ENCODE measurements at regions not wholly inside any gene's neighbourhood (a gene's known extent, or its start where the extent isn't known, plus 50 kb on each side); places are given as distances from the start of the nearest gene placed in this dataset.
"Not testable (repeated sequence)": the region's sequence is repeated elsewhere in the genome, so short reads cannot be mapped to it uniquely, and the experiment has no call there.

GRCh38 chr12:24505366-24506015 lies 443.4 kb downstream of the BCAT1 start:
- Histone ChIP-seq H3K27ac (ENCODE audit: insufficient read depth in 1 of 2, low read depth in 1 of 2, low read length in 2 of 2, poor library complexity in 1 of 2, severe bottlenecking in 2 of 2) (no peak overlapping the region), H3K36me3 (ENCODE audit: control insufficient read depth in 4 of 4, insufficient read depth in 4 of 4, low read length in 3 of 4) (no peaks in the 10 kb centered on the region), H3K4me1 (ENCODE audit: control extremely low read depth in 1 of 4, control insufficient read depth in 4 of 4, insufficient read depth in 4 of 4, low read length in 3 of 4) (no peaks in the 10 kb centered on the region), H3K9me3 (ENCODE audit: control extremely low read depth in 1 of 5, control insufficient read depth in 4 of 5, insufficient read depth in 2 of 5, low read depth in 1 of 5, low read length in 4 of 5) (no peaks in the 10 kb centered on the region), H3K4me3 (ENCODE audit: control insufficient read depth in 1 of 7, extremely low read depth in 1 of 7, insufficient read depth in 4 of 7, low read depth in 2 of 7, low read length in 6 of 7) (no peak overlapping the region), H3K27me3 (replicated peaks in 2 of 5; ENCODE audit: control insufficient read depth in 4 of 5, insufficient read depth in 5 of 5, low read length in 4 of 5) (no peaks in the 10 kb centered on the region)
- 90% methylated on average over 2 of the region's 7 CpGs for WGBS (ENCODE audit: insufficient coverage)
- no peak for DNase-seq
- POLR2A ChIA-PET, result no interaction called here
- CTCF ChIA-PET, result no interaction called here

- H3K27ac ChIP-seq (ENCODE audit: insufficient read depth in 1 of 2, low read depth in 1 of 2, low read length in 2 of 2, poor library complexity in 1 of 2, severe bottlenecking in 2 of 2); H3K4me1 ChIP-seq (ENCODE audit: control extremely low read depth in 1 of 4, control insufficient read depth in 4 of 4, insufficient read depth in 4 of 4, low read length in 3 of 4); H3K36me3 ChIP-seq (ENCODE audit: control insufficient read depth in 4 of 4, insufficient read depth in 4 of 4, low read length in 3 of 4); H3K27me3 ChIP-seq (replicated peaks in 2 of 5; ENCODE audit: control insufficient read depth in 4 of 5, insufficient read depth in 5 of 5, low read length in 4 of 5); CTCF ChIA-PET; H3K9me3 ChIP-seq (ENCODE audit: control extremely low read depth in 1 of 5, control insufficient read depth in 4 of 5, insufficient read depth in 2 of 5, low read depth in 1 of 5, low read length in 4 of 5); H3K4me3 ChIP-seq (ENCODE audit: control insufficient read depth in 1 of 7, extremely low read depth in 1 of 7, insufficient read depth in 4 of 7, low read depth in 2 of 7, low read length in 6 of 7); DNase-seq; POLR2A ChIA-PET: not testable (repeated sequence)
- WGBS (ENCODE audit: insufficient coverage), result no CpG with 5 or more reads among the region's 1 CpG
Observed at GRCh38 chr12:24503477-24503876, 445.4 kb downstream of the BCAT1 start.

GRCh38 chr12:24500831-24501230 lies 448.1 kb downstream of the BCAT1 start:
- CTCF ChIA-PET, result interaction anchor here (1.0 kb wide), 1 partner anchor 35 kb away, joined by 3 read pairs; no protein-coding TSS in a partner anchor
- Histone ChIP-seq H3K4me3 (ENCODE audit: control insufficient read depth in 1 of 7, extremely low read depth in 1 of 7, insufficient read depth in 4 of 7, low read depth in 2 of 7, low read length in 6 of 7) (no peak overlapping the region), H3K27me3 (replicated peaks in 2 of 5; ENCODE audit: control insufficient read depth in 4 of 5, insufficient read depth in 5 of 5, low read length in 4 of 5) (no peaks in the 10 kb centered on the region), H3K27ac (ENCODE audit: insufficient read depth in 1 of 2, low read depth in 1 of 2, low read length in 2 of 2, poor library complexity in 1 of 2, severe bottlenecking in 2 of 2) (no peak overlapping the region), H3K36me3 (ENCODE audit: control insufficient read depth in 4 of 4, insufficient read depth in 4 of 4, low read length in 3 of 4) (no peaks in the 10 kb centered on the region), H3K4me1 (ENCODE audit: control extremely low read depth in 1 of 4, control insufficient read depth in 4 of 4, insufficient read depth in 4 of 4, low read length in 3 of 4) (no peaks in the 10 kb centered on the region), H3K9me3 (ENCODE audit: control extremely low read depth in 1 of 5, control insufficient read depth in 4 of 5, insufficient read depth in 2 of 5, low read depth in 1 of 5, low read length in 4 of 5) (no peaks in the 10 kb centered on the region)
- WGBS (ENCODE audit: insufficient coverage), result 100% methylated on average over 1 of the region's 2 CpGs
- POLR2A ChIA-PET, result no interaction called here
- no peak for DNase-seq

- H3K36me3 ChIP-seq (ENCODE audit: control insufficient read depth in 4 of 4, insufficient read depth in 4 of 4, low read length in 3 of 4), result no peaks in the 10 kb centered on the region
- H3K4me3 ChIP-seq (ENCODE audit: control insufficient read depth in 1 of 7, extremely low read depth in 1 of 7, insufficient read depth in 4 of 7, low read depth in 2 of 7, low read length in 6 of 7), result no peak overlapping the region
- no peak overlapping the region for H3K27ac ChIP-seq (ENCODE audit: insufficient read depth in 1 of 2, low read depth in 1 of 2, low read length in 2 of 2, poor library complexity in 1 of 2, severe bottlenecking in 2 of 2)
- H3K4me1 ChIP-seq (ENCODE audit: control extremely low read depth in 1 of 4, control insufficient read depth in 4 of 4, insufficient read depth in 4 of 4, low read length in 3 of 4), result no peaks in the 10 kb centered on the region
- no peaks in the 10 kb centered on the region for H3K9me3 ChIP-seq (ENCODE audit: control extremely low read depth in 1 of 5, control insufficient read depth in 4 of 5, insufficient read depth in 2 of 5, low read depth in 1 of 5, low read length in 4 of 5)
- DNase-seq, result no peak
- H3K27me3 ChIP-seq (replicated peaks in 2 of 5; ENCODE audit: control insufficient read depth in 4 of 5, insufficient read depth in 5 of 5, low read length in 4 of 5), result no peaks in the 10 kb centered on the region
- ChIA-PET CTCF (no interaction called here), POLR2A (no interaction called here)
- WGBS (ENCODE audit: insufficient coverage), result 100% methylated on average over 1 of the region's 4 CpGs
Observed at GRCh38 chr12:24500421-24500820, 448.5 kb downstream of the BCAT1 start.

- Histone ChIP-seq H3K27ac (ENCODE audit: insufficient read depth in 1 of 2, low read depth in 1 of 2, low read length in 2 of 2, poor library complexity in 1 of 2, severe bottlenecking in 2 of 2) (no peak overlapping the region), H3K36me3 (ENCODE audit: control insufficient read depth in 4 of 4, insufficient read depth in 4 of 4, low read length in 3 of 4) (no peaks in the 10 kb centered on the region), H3K4me3 (ENCODE audit: control insufficient read depth in 1 of 7, extremely low read depth in 1 of 7, insufficient read depth in 4 of 7, low read depth in 2 of 7, low read length in 6 of 7) (no peak overlapping the region), H3K4me1 (ENCODE audit: control extremely low read depth in 1 of 4, control insufficient read depth in 4 of 4, insufficient read depth in 4 of 4, low read length in 3 of 4) (no peaks in the 10 kb centered on the region), H3K27me3 (replicated peaks in 2 of 5; ENCODE audit: control insufficient read depth in 4 of 5, insufficient read depth in 5 of 5, low read length in 4 of 5) (no peaks in the 10 kb centered on the region), H3K9me3 (ENCODE audit: control extremely low read depth in 1 of 5, control insufficient read depth in 4 of 5, insufficient read depth in 2 of 5, low read depth in 1 of 5, low read length in 4 of 5) (no peaks in the 10 kb centered on the region)
- POLR2A ChIA-PET, result no interaction called here
- CTCF ChIA-PET, result no interaction called here
- WGBS (ENCODE audit: insufficient coverage), result 100% methylated on average over 6 of the region's 8 CpGs
- DNase-seq, result no peak
Observed at GRCh38 chr12:24499151-24500146, 449.5 kb downstream of the BCAT1 start.

GRCh38 chr12:24496755-24497154 lies 452.1 kb downstream of the BCAT1 start:
- Histone ChIP-seq H3K9me3 (ENCODE audit: control extremely low read depth in 1 of 5, control insufficient read depth in 4 of 5, insufficient read depth in 2 of 5, low read depth in 1 of 5, low read length in 4 of 5) (no peaks in the 10 kb centered on the region), H3K27ac (ENCODE audit: insufficient read depth in 1 of 2, low read depth in 1 of 2, low read length in 2 of 2, poor library complexity in 1 of 2, severe bottlenecking in 2 of 2) (no peak overlapping the region), H3K4me1 (ENCODE audit: control extremely low read depth in 1 of 4, control insufficient read depth in 4 of 4, insufficient read depth in 4 of 4, low read length in 3 of 4) (peaks cover under 1 to 9% (median 3%) of the 10 kb centered on the region in 4 experiments), H3K36me3 (ENCODE audit: control insufficient read depth in 4 of 4, insufficient read depth in 4 of 4, low read length in 3 of 4) (no peaks in the 10 kb centered on the region), H3K4me3 (ENCODE audit: control insufficient read depth in 1 of 7, extremely low read depth in 1 of 7, insufficient read depth in 4 of 7, low read depth in 2 of 7, low read length in 6 of 7) (no peak overlapping the region), H3K27me3 (replicated peaks in 2 of 5; ENCODE audit: control insufficient read depth in 4 of 5, insufficient read depth in 5 of 5, low read length in 4 of 5) (no peaks in the 10 kb centered on the region)
- WGBS (ENCODE audit: insufficient coverage), result no CpG with 5 or more reads among the region's 1 CpG
- no peak for DNase-seq
- ChIA-PET POLR2A (no interaction called here), CTCF (no interaction called here)

GRCh38 chr12:24494401-24494800 lies 454.5 kb downstream of the BCAT1 start:
- CTCF ChIA-PET, result no interaction called here
- no peaks in the 10 kb centered on the region for H3K36me3 ChIP-seq (ENCODE audit: control insufficient read depth in 4 of 4, insufficient read depth in 4 of 4, low read length in 3 of 4)
- POLR2A ChIA-PET, result no interaction called here
- H3K9me3 ChIP-seq (ENCODE audit: control extremely low read depth in 1 of 5, control insufficient read depth in 4 of 5, insufficient read depth in 2 of 5, low read depth in 1 of 5, low read length in 4 of 5), result no peaks in the 10 kb centered on the region
- DNase-seq, result no peak
- H3K27ac ChIP-seq (ENCODE audit: insufficient read depth in 1 of 2, low read depth in 1 of 2, low read length in 2 of 2, poor library complexity in 1 of 2, severe bottlenecking in 2 of 2), result no peak overlapping the region
- no peak overlapping the region for H3K4me3 ChIP-seq (ENCODE audit: control insufficient read depth in 1 of 7, extremely low read depth in 1 of 7, insufficient read depth in 4 of 7, low read depth in 2 of 7, low read length in 6 of 7)
- WGBS (ENCODE audit: insufficient coverage), result no CpG with 5 or more reads among the region's 2 CpGs
- H3K4me1 ChIP-seq (ENCODE audit: control extremely low read depth in 1 of 4, control insufficient read depth in 4 of 4, insufficient read depth in 4 of 4, low read length in 3 of 4), result peaks cover 2 to 17% (median 6%) of the 10 kb centered on the region in 4 experiments
- no peaks in the 10 kb centered on the region for H3K27me3 ChIP-seq (replicated peaks in 2 of 5; ENCODE audit: control insufficient read depth in 4 of 5, insufficient read depth in 5 of 5, low read length in 4 of 5)
